Liver (tissue), 8 donors: ENCODE measurements at regions not wholly inside any gene's neighbourhood (a gene's known extent, or its start where the extent isn't known, plus 50 kb on each side); places are given as distances from the start of the nearest gene placed in this dataset.

Source experiments
- DNase-seq: peaks from one replicate; pipeline ENCODE4 v3.0.0-alpha.2; 2017; ENCODE audit warnings: low spot score
- H3K27ac ChIP-seq, 2 donors: one replicate each; pipeline ENCODE4 v1.7.0; 2013; ENCODE audit warnings: inconsistent platforms in 2 of 2, low read length in 2 of 2, control low read depth in 1 of 2, low read depth in 1 of 2, mild to moderate bottlenecking in 1 of 2
- H3K27me3 ChIP-seq, 4 donors: one replicate each; pipeline versions ENCODE4 v1.6.1 to v1.7.0; 2013; ENCODE audit warnings: low read length in 3 of 4, inconsistent platforms in 1 of 4, mild to moderate bottlenecking in 1 of 4, moderate library complexity in 1 of 4; ENCODE audit not compliant: control insufficient read depth in 4 of 4, insufficient read depth in 4 of 4
- H3K36me3 ChIP-seq, 4 donors: one replicate each; pipeline versions ENCODE4 v1.6.1 to v1.7.0; 2013; ENCODE audit warnings: low read length in 3 of 4, mild to moderate bottlenecking in 3 of 4, low read depth in 1 of 4, moderate library complexity in 1 of 4; ENCODE audit not compliant: control insufficient read depth in 4 of 4, insufficient read depth in 3 of 4
- H3K4me1 ChIP-seq, 4 donors: one replicate each; pipeline versions ENCODE4 v1.6.1 to v1.7.0; 2013; ENCODE audit warnings: low read length in 3 of 4, mild to moderate bottlenecking in 3 of 4, moderate library complexity in 1 of 4; ENCODE audit not compliant: control insufficient read depth in 4 of 4, insufficient read depth in 4 of 4
- H3K4me3 ChIP-seq, 3 donors: one replicate each; pipeline versions ENCODE4 v1.6.1 to v1.7.0; 2013; ENCODE audit warnings: low read length in 3 of 3, control low read depth in 1 of 3, low read depth in 1 of 3, mild to moderate bottlenecking in 1 of 3
- H3K9ac ChIP-seq, 2 donors: one replicate each; pipeline ENCODE4 v1.7.0; 2013; ENCODE audit warnings: low read length in 2 of 2, mild to moderate bottlenecking in 2 of 2, moderate library complexity in 2 of 2, control low read depth in 1 of 2, low read depth in 1 of 2
- H3K9me3 ChIP-seq, 4 donors: one replicate each; pipeline versions ENCODE4 v1.6.1 to v1.7.0; 2013; ENCODE audit warnings: low read length in 3 of 4; ENCODE audit not compliant: control insufficient read depth in 4 of 4
- FOXA1 ChIP-seq: IDR thresholded peaks from 2 replicates; pipeline ENCODE4 v1.6.1; 2016; ENCODE audit warnings: antibody characterized with exemption
- FOXA2 ChIP-seq: IDR thresholded peaks from 2 replicates; pipeline ENCODE4 v1.6.1; 2016; ENCODE audit warnings: antibody characterized with exemption
- GABPA ChIP-seq, 2 donors: IDR thresholded peaks in 1 of 2; conservative IDR thresholded peaks in 1 of 2; 2 replicates each; pipeline ENCODE4 v1.6.1; 2016; ENCODE audit warnings: antibody characterized with exemption in 2 of 2, mild to moderate bottlenecking in 1 of 2, moderate library complexity in 1 of 2
- HNF4A ChIP-seq, 2 donors: conservative IDR thresholded peaks; 2 replicates each; pipeline ENCODE4 v1.6.1; 2016; ENCODE audit warnings: antibody characterized with exemption in 2 of 2, mild to moderate bottlenecking in 2 of 2
- HNF4G ChIP-seq: IDR thresholded peaks from 2 replicates; pipeline ENCODE4 v1.6.1; 2016; ENCODE audit warnings: antibody characterized with exemption
- JUND ChIP-seq, 2 donors: IDR thresholded peaks; 2 replicates each; pipeline ENCODE4 v1.6.1; 2016; ENCODE audit warnings: antibody characterized with exemption in 2 of 2
- NR2F2 ChIP-seq: IDR thresholded peaks from 2 replicates; pipeline ENCODE4 v1.6.1; 2016; ENCODE audit warnings: antibody characterized with exemption
- SP1 ChIP-seq: IDR thresholded peaks from 2 replicates; pipeline ENCODE4 v1.6.1; 2018; ENCODE audit warnings: antibody characterized with exemption, mild to moderate bottlenecking
- TAF1 ChIP-seq: conservative IDR thresholded peaks from 2 replicates; pipeline ENCODE4 v1.6.1; 2016; ENCODE audit warnings: antibody characterized with exemption, mild to moderate bottlenecking
- YY1 ChIP-seq: IDR thresholded peaks from 2 replicates; pipeline ENCODE4 v1.6.1; 2016; ENCODE audit warnings: antibody characterized with exemption, mild to moderate bottlenecking
- WGBS: extraction: QIAGEN DNeasy Blood & Tissue Kit; methylation state at CpG from one replicate; pipeline ENCODE4 v1.1.7; 2013; 5-methylcytosine and 5-hydroxymethylcytosine counted together
- TF ChIP-seq, protein P1 (sequence below): IDR thresholded peaks from 2 replicates; pipeline ENCODE4 v1.6.1; 2016; ENCODE audit warnings: antibody characterized with exemption
- TF ChIP-seq, protein P2 (sequence below): fragments of 150-350 bp; IDR thresholded peaks from 2 replicates; pipeline ENCODE4 v1.5.1; 2017; ENCODE audit warnings: improper control_type of control experiment, low read depth, low read length; ENCODE audit not compliant: missing input control
- TF ChIP-seq, protein P3 (sequence below): IDR thresholded peaks from 2 replicates; pipeline ENCODE4 v1.6.1; 2016; ENCODE audit warnings: antibody characterized with exemption
- TF ChIP-seq, protein P4 (sequence below): IDR thresholded peaks from 2 replicates; pipeline ENCODE4 v1.6.1; 2016; ENCODE audit warnings: antibody characterized with exemption, mild to moderate bottlenecking
- TF ChIP-seq, protein P5 (sequence below): IDR thresholded peaks from 2 replicates; pipeline ENCODE4 v1.6.1; 2016; ENCODE audit warnings: antibody characterized with exemption
- donor health status: healthy.
- donor health status: healthy.
- donor health status: healthy.
- donor health status: healthy.
- donor health status: healthy.

DNA sequence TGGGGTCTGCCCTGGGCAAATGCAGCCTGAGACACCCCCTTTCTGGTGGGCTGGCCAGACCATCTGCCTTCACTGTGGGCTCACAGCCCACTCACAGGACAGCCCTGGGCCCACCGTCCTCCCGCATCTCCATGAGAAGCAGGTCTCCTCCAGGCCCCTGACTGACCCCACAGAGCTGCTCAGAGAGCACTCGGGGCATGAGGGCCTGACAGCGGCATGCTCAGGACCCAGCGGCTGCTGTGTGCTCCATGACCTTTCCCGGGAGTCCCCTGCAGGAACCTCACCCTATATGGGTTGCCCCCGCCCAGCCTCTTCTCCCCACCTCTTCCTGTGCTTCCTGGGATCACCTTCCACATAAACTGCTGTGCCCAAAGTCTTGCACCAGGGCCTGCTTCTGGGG lies 162.4 kb upstream of the CST7 start:
- Histone ChIP-seq H3K9me3 (no peaks in the 10 kb centered on the region), H3K27ac (no peak overlapping the region), H3K4me3 (no peak overlapping the region), H3K4me1 (no peaks in the 10 kb centered on the region), H3K9ac (no peak overlapping the region), H3K36me3 (no peaks in the 10 kb centered on the region), H3K27me3 (no peaks in the 10 kb centered on the region)
- WGBS, result 88% methylated on average over 7 of the region's 7 CpGs
- DNase-seq, result no peak
- TF ChIP-seq FOXA2 (no peak), FOXA1 (no peak), HNF4A (conservative IDR thresholded peaks at IDR 0.05) (no peak), JUND (IDR thresholded peaks at IDR 0.05) (no peak), TAF1 (no peak), HNF4G (no peak), NR2F2 (no peak), GABPA (IDR thresholded peaks at IDR 0.05 in 1 of 2, conservative IDR thresholded peaks at IDR 0.05 in 1 of 2) (no peak), SP1 (no peak)
- TF ChIP-seq, protein P1, sequence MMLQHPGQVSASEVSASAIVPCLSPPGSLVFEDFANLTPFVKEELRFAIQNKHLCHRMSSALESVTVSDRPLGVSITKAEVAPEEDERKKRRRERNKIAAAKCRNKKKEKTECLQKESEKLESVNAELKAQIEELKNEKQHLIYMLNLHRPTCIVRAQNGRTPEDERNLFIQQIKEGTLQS, result no peak
- TF ChIP-seq, protein P2, sequence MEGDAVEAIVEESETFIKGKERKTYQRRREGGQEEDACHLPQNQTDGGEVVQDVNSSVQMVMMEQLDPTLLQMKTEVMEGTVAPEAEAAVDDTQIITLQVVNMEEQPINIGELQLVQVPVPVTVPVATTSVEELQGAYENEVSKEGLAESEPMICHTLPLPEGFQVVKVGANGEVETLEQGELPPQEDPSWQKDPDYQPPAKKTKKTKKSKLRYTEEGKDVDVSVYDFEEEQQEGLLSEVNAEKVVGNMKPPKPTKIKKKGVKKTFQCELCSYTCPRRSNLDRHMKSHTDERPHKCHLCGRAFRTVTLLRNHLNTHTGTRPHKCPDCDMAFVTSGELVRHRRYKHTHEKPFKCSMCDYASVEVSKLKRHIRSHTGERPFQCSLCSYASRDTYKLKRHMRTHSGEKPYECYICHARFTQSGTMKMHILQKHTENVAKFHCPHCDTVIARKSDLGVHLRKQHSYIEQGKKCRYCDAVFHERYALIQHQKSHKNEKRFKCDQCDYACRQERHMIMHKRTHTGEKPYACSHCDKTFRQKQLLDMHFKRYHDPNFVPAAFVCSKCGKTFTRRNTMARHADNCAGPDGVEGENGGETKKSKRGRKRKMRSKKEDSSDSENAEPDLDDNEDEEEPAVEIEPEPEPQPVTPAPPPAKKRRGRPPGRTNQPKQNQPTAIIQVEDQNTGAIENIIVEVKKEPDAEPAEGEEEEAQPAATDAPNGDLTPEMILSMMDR, result no peak
- TF ChIP-seq, protein P3, sequence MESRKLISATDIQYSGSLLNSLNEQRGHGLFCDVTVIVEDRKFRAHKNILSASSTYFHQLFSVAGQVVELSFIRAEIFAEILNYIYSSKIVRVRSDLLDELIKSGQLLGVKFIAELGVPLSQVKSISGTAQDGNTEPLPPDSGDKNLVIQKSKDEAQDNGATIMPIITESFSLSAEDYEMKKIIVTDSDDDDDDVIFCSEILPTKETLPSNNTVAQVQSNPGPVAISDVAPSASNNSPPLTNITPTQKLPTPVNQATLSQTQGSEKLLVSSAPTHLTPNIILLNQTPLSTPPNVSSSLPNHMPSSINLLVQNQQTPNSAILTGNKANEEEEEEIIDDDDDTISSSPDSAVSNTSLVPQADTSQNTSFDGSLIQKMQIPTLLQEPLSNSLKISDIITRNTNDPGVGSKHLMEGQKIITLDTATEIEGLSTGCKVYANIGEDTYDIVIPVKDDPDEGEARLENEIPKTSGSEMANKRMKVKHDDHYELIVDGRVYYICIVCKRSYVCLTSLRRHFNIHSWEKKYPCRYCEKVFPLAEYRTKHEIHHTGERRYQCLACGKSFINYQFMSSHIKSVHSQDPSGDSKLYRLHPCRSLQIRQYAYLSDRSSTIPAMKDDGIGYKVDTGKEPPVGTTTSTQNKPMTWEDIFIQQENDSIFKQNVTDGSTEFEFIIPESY, result no peak
- TF ChIP-seq, protein P4, sequence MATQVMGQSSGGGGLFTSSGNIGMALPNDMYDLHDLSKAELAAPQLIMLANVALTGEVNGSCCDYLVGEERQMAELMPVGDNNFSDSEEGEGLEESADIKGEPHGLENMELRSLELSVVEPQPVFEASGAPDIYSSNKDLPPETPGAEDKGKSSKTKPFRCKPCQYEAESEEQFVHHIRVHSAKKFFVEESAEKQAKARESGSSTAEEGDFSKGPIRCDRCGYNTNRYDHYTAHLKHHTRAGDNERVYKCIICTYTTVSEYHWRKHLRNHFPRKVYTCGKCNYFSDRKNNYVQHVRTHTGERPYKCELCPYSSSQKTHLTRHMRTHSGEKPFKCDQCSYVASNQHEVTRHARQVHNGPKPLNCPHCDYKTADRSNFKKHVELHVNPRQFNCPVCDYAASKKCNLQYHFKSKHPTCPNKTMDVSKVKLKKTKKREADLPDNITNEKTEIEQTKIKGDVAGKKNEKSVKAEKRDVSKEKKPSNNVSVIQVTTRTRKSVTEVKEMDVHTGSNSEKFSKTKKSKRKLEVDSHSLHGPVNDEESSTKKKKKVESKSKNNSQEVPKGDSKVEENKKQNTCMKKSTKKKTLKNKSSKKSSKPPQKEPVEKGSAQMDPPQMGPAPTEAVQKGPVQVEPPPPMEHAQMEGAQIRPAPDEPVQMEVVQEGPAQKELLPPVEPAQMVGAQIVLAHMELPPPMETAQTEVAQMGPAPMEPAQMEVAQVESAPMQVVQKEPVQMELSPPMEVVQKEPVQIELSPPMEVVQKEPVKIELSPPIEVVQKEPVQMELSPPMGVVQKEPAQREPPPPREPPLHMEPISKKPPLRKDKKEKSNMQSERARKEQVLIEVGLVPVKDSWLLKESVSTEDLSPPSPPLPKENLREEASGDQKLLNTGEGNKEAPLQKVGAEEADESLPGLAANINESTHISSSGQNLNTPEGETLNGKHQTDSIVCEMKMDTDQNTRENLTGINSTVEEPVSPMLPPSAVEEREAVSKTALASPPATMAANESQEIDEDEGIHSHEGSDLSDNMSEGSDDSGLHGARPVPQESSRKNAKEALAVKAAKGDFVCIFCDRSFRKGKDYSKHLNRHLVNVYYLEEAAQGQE, result no peak
- TF ChIP-seq, protein P5, sequence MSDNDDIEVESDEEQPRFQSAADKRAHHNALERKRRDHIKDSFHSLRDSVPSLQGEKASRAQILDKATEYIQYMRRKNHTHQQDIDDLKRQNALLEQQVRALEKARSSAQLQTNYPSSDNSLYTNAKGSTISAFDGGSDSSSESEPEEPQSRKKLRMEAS, result no peak

DNA sequence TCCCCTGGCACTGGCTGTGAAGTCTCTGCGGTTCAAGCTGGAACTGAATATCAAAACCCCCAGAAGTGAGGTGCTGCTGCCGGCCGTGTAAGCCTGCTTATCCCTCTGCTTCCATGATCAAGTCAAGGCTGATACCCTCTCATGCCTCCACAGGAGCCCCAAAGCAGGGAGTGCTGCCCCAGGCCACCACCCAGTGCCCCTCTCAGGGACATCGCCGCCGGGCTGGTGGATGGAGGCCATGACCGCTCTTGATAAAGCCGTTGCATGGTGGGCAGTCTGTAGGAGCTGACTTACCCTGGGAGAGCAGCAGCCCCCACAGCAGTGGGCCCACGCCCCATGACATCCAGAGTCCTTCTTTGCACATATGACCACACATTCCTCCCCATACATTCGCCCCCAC lies 162.0 kb upstream of the CST7 start:
- TF ChIP-seq, protein P3, result no peak
- TF ChIP-seq TAF1, result no peak
- TF ChIP-seq, protein P5, result no peak
- no peak for TF ChIP-seq JUND (IDR thresholded peaks at IDR 0.05)
- TF ChIP-seq HNF4A (conservative IDR thresholded peaks at IDR 0.05), result no peak
- TF ChIP-seq YY1, result no peak
- TF ChIP-seq, protein P1, result no peak
- no peak for TF ChIP-seq HNF4G
- H3K9ac ChIP-seq, result no peak overlapping the region
- DNase-seq, result no peak
- no peaks in the 10 kb centered on the region for H3K9me3 ChIP-seq
- H3K27ac ChIP-seq, result no peak overlapping the region
- WGBS, result 88% methylated on average over 10 of the region's 10 CpGs
- H3K27me3 ChIP-seq, result no peaks in the 10 kb centered on the region
- H3K4me3 ChIP-seq, result no peak overlapping the region
- no peaks in the 10 kb centered on the region for H3K36me3 ChIP-seq
- no peaks in the 10 kb centered on the region for H3K4me1 ChIP-seq
